Kidney (tissue), 13 donors: ENCODE measurements at regions not wholly inside any gene's neighbourhood (a gene's known extent, or its start where the extent isn't known, plus 50 kb on each side); places are given as distances from the start of the nearest gene placed in this dataset.
A peak's percentile ranks its signal among the peaks of the same experiment; 100 is the strongest.

Experiments used
- DNase-seq, 5 donors: peaks; one replicate each; pipeline ENCODE4 v3.0.0-alpha.2; 2013 to 2020
- FAIRE-seq: peaks from 2 replicates; lab custom pipeline; 2012; peaks lifted over from hg19 to GRCh38; lab: Jason Lieb, UNC
- H3K27ac ChIP-seq, 2 donors: one replicate each; pipeline ENCODE4 v1.7.0; 2013; ENCODE audit warnings: low read depth in 2 of 2, low read length in 2 of 2, inconsistent platforms in 1 of 2
- H3K27me3 ChIP-seq: one replicate; pipeline ENCODE4 v1.7.1; 2013; ENCODE audit warnings: low read length, inconsistent platforms; ENCODE audit not compliant: control insufficient read depth, insufficient read depth
- H3K36me3 ChIP-seq, 3 donors: one replicate each; pipeline versions ENCODE4 v1.7.0 to v1.7.1; 2013; ENCODE audit warnings: low read length in 3 of 3, control low read depth in 1 of 3, inconsistent platforms in 1 of 3; ENCODE audit not compliant: insufficient read depth in 3 of 3, control insufficient read depth in 2 of 3
- H3K4me1 ChIP-seq, 3 donors: one replicate each; pipeline versions ENCODE4 v1.7.0 to v1.7.1; 2013; ENCODE audit warnings: low read length in 3 of 3, inconsistent platforms in 1 of 3, low read depth in 1 of 3; ENCODE audit not compliant: control insufficient read depth in 2 of 3, insufficient read depth in 2 of 3
- H3K4me3 ChIP-seq, 3 donors: one replicate each; pipeline versions ENCODE4 v1.7.0 to v1.8.1; 2013; ENCODE audit warnings: low read length in 3 of 3, control low read depth in 1 of 3, inconsistent platforms in 1 of 3
- H3K9ac ChIP-seq, 3 donors: one replicate each; pipeline versions ENCODE4 v1.7.0 to v1.7.1; 2013; ENCODE audit warnings: low read length in 3 of 3, control low read depth in 1 of 3, inconsistent platforms in 1 of 3
- H3K9me3 ChIP-seq, 3 donors: one replicate each; pipeline versions ENCODE4 v1.7.0 to v1.7.1; 2013; ENCODE audit warnings: low read length in 3 of 3, control low read depth in 1 of 3, inconsistent platforms in 1 of 3; ENCODE audit not compliant: control insufficient read depth in 2 of 3, insufficient read depth in 1 of 3
- intact Hi-C: fragments of 100-400 bp; cut with DNase I; formaldehyde crosslinking; loops from one replicate; pipeline ENCODE4 v1.11.1; 2022
- TF ChIP-seq, protein P1 (sequence below): IDR thresholded peaks from 3 replicates; pipeline ENCODE4 v1.5.1; 2012; ENCODE audit warnings: mild to moderate bottlenecking, moderate library complexity, borderline replicate concordance; ENCODE audit not compliant: insufficient read depth; ENCODE audit errors: extremely low read depth
- donor health status: control.
- donor health status: control.
- donor health status: control.
- donor health status: control.
- donor health status: control.
- donor health status: DM: yes; HTN: yes; CAD: no.
- donor health status: Normal renal cell carcinoma (clear cell type).

- FAIRE-seq (no peak), DNase-seq (no peak)
- Histone ChIP-seq H3K27ac (no peak overlapping the region), H3K9me3 (no peaks in the 10 kb centered on the region), H3K4me1 (no peaks in the 10 kb centered on the region), H3K9ac (no peak overlapping the region), H3K4me3 (no peak overlapping the region), H3K27me3 (no peaks in the 10 kb centered on the region), H3K36me3 (no peaks in the 10 kb centered on the region)
- TF ChIP-seq, protein P1, sequence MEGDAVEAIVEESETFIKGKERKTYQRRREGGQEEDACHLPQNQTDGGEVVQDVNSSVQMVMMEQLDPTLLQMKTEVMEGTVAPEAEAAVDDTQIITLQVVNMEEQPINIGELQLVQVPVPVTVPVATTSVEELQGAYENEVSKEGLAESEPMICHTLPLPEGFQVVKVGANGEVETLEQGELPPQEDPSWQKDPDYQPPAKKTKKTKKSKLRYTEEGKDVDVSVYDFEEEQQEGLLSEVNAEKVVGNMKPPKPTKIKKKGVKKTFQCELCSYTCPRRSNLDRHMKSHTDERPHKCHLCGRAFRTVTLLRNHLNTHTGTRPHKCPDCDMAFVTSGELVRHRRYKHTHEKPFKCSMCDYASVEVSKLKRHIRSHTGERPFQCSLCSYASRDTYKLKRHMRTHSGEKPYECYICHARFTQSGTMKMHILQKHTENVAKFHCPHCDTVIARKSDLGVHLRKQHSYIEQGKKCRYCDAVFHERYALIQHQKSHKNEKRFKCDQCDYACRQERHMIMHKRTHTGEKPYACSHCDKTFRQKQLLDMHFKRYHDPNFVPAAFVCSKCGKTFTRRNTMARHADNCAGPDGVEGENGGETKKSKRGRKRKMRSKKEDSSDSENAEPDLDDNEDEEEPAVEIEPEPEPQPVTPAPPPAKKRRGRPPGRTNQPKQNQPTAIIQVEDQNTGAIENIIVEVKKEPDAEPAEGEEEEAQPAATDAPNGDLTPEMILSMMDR: no peak
- intact Hi-C loops: no loop called here
These were observed 57.3 kb upstream of the RASGEF1B start for GRCh38 chr4:81528979-81529378.

DNA sequence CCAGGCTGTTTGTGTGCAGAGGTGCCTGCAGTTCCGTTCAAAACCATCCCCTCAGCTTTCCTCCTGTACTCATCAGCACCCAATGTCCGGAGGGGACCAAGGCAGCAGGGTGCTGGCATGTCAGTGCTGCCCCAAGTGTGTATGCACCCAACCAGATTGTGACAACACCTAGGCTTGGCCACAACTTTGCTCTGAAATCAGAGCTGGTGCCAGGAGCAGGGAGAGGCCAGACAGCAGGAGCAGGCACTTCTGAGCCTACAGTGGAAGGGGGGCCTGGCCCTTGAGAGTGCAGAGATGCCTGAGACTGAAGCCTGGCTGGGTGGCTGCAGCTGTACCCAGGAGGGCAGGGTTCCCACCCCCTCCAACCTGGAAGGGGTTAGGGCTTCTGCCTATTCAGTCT lies 56.5 kb upstream of the RASGEF1B start:
- DNase-seq: no peak
- no peaks in the 10 kb centered on the region for H3K4me1 ChIP-seq
- TF ChIP-seq, protein P1: no peak
- H3K27me3 ChIP-seq: no peaks in the 10 kb centered on the region
- H3K27ac ChIP-seq: no peak overlapping the region
- no peak overlapping the region for H3K9ac ChIP-seq
- no peak for FAIRE-seq
- H3K4me3 ChIP-seq: no peak overlapping the region
- no peaks in the 10 kb centered on the region for H3K36me3 ChIP-seq
- intact Hi-C loops: no loop called here
- no peaks in the 10 kb centered on the region for H3K9me3 ChIP-seq

DNA sequence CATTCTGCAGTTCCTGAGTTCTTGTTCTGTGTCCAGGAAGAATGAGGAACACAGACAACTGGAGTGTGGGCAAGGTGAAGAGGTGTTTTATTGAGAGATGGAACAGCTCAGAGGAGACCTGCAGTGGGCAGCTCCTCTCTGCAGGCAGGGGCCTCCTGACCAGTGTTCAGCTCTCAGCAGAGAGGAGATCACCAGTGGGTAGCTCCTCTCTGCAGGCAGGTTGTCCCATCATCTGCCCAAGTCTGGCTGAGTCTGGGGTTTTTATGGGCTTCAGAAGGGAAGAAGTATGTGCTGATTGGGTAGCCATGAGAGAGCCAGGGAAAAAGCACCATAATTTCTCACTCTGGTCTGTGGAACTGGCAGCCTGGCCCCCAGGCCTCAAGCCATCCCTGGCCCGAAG lies 56.0 kb upstream of the RASGEF1B start:
- no peaks in the 10 kb centered on the region for H3K9me3 ChIP-seq
- TF ChIP-seq, protein P1: no peak
- no peaks in the 10 kb centered on the region for H3K4me1 ChIP-seq
- no peak overlapping the region for H3K4me3 ChIP-seq
- intact Hi-C loops: no loop called here
- no peaks in the 10 kb centered on the region for H3K36me3 ChIP-seq
- DNase-seq (no peak), FAIRE-seq (no peak)
- no peak overlapping the region for H3K27ac ChIP-seq
- no peaks in the 10 kb centered on the region for H3K27me3 ChIP-seq
- H3K9ac ChIP-seq: no peak overlapping the region

DNA sequence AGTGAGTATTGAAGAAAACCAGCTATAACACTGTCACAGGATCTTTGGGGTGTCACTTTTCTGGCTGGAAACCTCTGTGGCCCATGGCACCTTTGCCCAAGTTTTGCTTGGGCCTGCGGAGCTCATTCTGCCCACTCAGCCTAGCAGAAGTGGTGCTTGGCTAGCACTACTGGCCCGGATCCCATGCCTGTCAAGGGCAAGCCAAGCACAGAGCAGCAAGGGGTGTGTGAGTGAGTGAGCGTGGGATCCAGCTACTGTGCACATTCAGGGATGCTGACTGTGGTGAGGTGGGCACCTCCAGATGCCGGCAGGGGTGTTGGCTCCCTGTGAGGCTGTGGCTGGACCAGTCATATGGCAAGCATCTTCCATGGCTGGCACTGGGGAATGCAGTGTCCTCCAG lies 55.4 kb upstream of the RASGEF1B start:
- intact Hi-C loops: no loop called here
- Histone ChIP-seq H3K9me3 (no peaks in the 10 kb centered on the region), H3K36me3 (no peaks in the 10 kb centered on the region), H3K27ac (no peak overlapping the region), H3K9ac (no peak overlapping the region), H3K4me3 (no peak overlapping the region), H3K4me1 (no peaks in the 10 kb centered on the region), H3K27me3 (no peaks in the 10 kb centered on the region)
- peak in 1 of 5 donors; percentile 65 for DNase-seq
- no peak for FAIRE-seq
- TF ChIP-seq, protein P1: no peak
